ENCODE measurements at regions not wholly inside any gene's neighbourhood (a gene's known extent, or its start where the extent isn't known, plus 50 kb on each side); places are given as distances from the start of the nearest gene placed in this dataset.

- no peaks in the 10 kb centered on the region for H3K9me3 ChIP-seq (replicated peaks; ENCODE audit: control insufficient read depth, insufficient read depth, low read length)
- no peaks in the 10 kb centered on the region for H3K27me3 ChIP-seq (ENCODE audit: control insufficient read depth in 2 of 2, insufficient read depth in 2 of 2, low read length in 2 of 2)
- no peak overlapping the region for H3K4me3 ChIP-seq (replicated peaks in 1 of 3; ENCODE audit: insufficient read depth in 1 of 3, low read depth in 1 of 3, low read length in 3 of 3)
- intact Hi-C loops (cut with micrococcal nuclease) = no loop called here
- H3K36me3 ChIP-seq (ENCODE audit: control insufficient read depth in 2 of 2, extremely low read depth in 1 of 2, insufficient read depth in 2 of 2, low read length in 2 of 2) = no peaks in the 10 kb centered on the region
- ChIA-PET CTCF (interaction anchor here (0.6 kb wide), 1 partner anchor 16 kb away, joined by 3 read pairs; no protein-coding TSS in a partner anchor), POLR2A (no interaction called here)
- DNase-seq (ENCODE audit: low read depth, low spot score) (peak; percentile 13), FAIRE-seq (no peak)
- TF ChIP-seq FOS (IDR thresholded peaks at IDR 0.05; ENCODE audit: borderline replicate concordance, insufficient read depth, low read length) (peak; percentile 92), JUN (IDR thresholded peaks at IDR 0.05; ENCODE audit: borderline replicate concordance, insufficient read depth, insufficient read length, low read depth) (peak; percentile 41), MAX (IDR thresholded peaks at IDR 0.05; ENCODE audit: insufficient read depth, insufficient read length) (no peak)
- no peak overlapping the region for H3K4me2 ChIP-seq (ENCODE audit: insufficient read depth, low read length)
- dilution Hi-C loops (cut with MboI; ENCODE audit: extremely low pct_ligation_motif_present, low sequenced_read_pairs) = no loop called here
- H3K9ac ChIP-seq (replicated peaks; ENCODE audit: extremely low read depth, insufficient read depth, low read length) = no peak overlapping the region
- H3K27ac ChIP-seq (ENCODE audit: insufficient read depth, low read depth, low read length) = no peak overlapping the region
- no TSS peak for BruUV-seq (replicated peaks)
- H3K9me1 ChIP-seq (replicated peaks; ENCODE audit: control insufficient read depth, extremely low read depth, insufficient read depth, low read length) = no peaks in the 10 kb centered on the region
- no peaks in the 10 kb centered on the region for H3K79me2 ChIP-seq (ENCODE audit: control insufficient read depth, insufficient read depth, low read length)
- no peak overlapping the region for H2AFZ ChIP-seq (ENCODE audit: low read depth, low read length)
- H3K4me1 ChIP-seq (ENCODE audit: control insufficient read depth, extremely low read depth, insufficient read depth, low read length) = peaks cover 3% of the 10 kb centered on the region
- no peaks in the 10 kb centered on the region for H4K20me1 ChIP-seq (replicated peaks; ENCODE audit: control insufficient read depth, extremely low read depth, insufficient read depth, low read length)
These were observed 179.6 kb upstream of the MPDZ start for GRCh38 chr9:13459071-13459470.

- Histone ChIP-seq H3K9me3 (replicated peaks; ENCODE audit: control insufficient read depth, insufficient read depth, low read length) (no peaks in the 10 kb centered on the region), H3K79me2 (ENCODE audit: control insufficient read depth, insufficient read depth, low read length) (no peaks in the 10 kb centered on the region), H3K27ac (ENCODE audit: insufficient read depth, low read depth, low read length) (no peak overlapping the region), H2AFZ (ENCODE audit: low read depth, low read length) (no peak overlapping the region), H3K36me3 (ENCODE audit: control insufficient read depth in 2 of 2, extremely low read depth in 1 of 2, insufficient read depth in 2 of 2, low read length in 2 of 2) (no peaks in the 10 kb centered on the region), H3K4me1 (ENCODE audit: control insufficient read depth, extremely low read depth, insufficient read depth, low read length) (peaks cover 3% of the 10 kb centered on the region), H3K4me2 (ENCODE audit: insufficient read depth, low read length) (no peak overlapping the region), H3K27me3 (ENCODE audit: control insufficient read depth in 2 of 2, insufficient read depth in 2 of 2, low read length in 2 of 2) (no peaks in the 10 kb centered on the region), H4K20me1 (replicated peaks; ENCODE audit: control insufficient read depth, extremely low read depth, insufficient read depth, low read length) (no peaks in the 10 kb centered on the region), H3K4me3 (replicated peaks in 1 of 3; ENCODE audit: insufficient read depth in 1 of 3, low read depth in 1 of 3, low read length in 3 of 3) (no peak overlapping the region), H3K9me1 (replicated peaks; ENCODE audit: control insufficient read depth, extremely low read depth, insufficient read depth, low read length) (no peaks in the 10 kb centered on the region), H3K9ac (replicated peaks; ENCODE audit: extremely low read depth, insufficient read depth, low read length) (no peak overlapping the region)
- dilution Hi-C loops (cut with MboI; ENCODE audit: extremely low pct_ligation_motif_present, low sequenced_read_pairs) (no loop called here), intact Hi-C loops (cut with micrococcal nuclease) (no loop called here)
- ChIA-PET POLR2A (no interaction called here), CTCF (no interaction called here)
- TF ChIP-seq CTCF (IDR thresholded peaks at IDR 0.05; ENCODE audit: extremely low read depth in 1 of 2, insufficient read depth in 1 of 2, low read depth in 1 of 2, low read length in 2 of 2) = no peak
- no peak for TF ChIP-seq FOS (IDR thresholded peaks at IDR 0.05; ENCODE audit: borderline replicate concordance, insufficient read depth, low read length)
- no peak for TF ChIP-seq GATA2 (IDR thresholded peaks at IDR 0.05; ENCODE audit: insufficient read depth, insufficient read length, low read depth, low read length)
- TF ChIP-seq POLR2A (IDR thresholded peaks at IDR 0.05; ENCODE audit: low read depth, low read length) = no peak
- TF ChIP-seq MYC (IDR thresholded peaks at IDR 0.05; ENCODE audit: low read depth, low read length) = no peak
- TF ChIP-seq EZH2 (IDR thresholded peaks at IDR 0.05; ENCODE audit: borderline replicate concordance, low read depth, low read length, severe bottlenecking) = no peak
- TF ChIP-seq MAX (IDR thresholded peaks at IDR 0.05; ENCODE audit: insufficient read depth, insufficient read length) = no peak
- no peak for TF ChIP-seq JUN (IDR thresholded peaks at IDR 0.05; ENCODE audit: borderline replicate concordance, insufficient read depth, insufficient read length, low read depth)
- TF ChIP-seq POLR2AphosphoS5 (IDR thresholded peaks at IDR 0.05; ENCODE audit: insufficient read depth, low read depth, low read length) = no peak
- BruUV-seq (replicated peaks) = no TSS peak
- no peak for DNase-seq (ENCODE audit: low read depth, low spot score)
- no peak for FAIRE-seq
These were observed 178.3 kb upstream of the MPDZ start for GRCh38 chr9:13457795-13458194.

Data from endothelial cell of umbilical vein (primary cell).